ENCODE measurements at regions not wholly inside any gene's neighbourhood (a gene's known extent, or its start where the extent isn't known, plus 50 kb on each side); places are given as distances from the start of the nearest gene placed in this dataset.

DNA sequence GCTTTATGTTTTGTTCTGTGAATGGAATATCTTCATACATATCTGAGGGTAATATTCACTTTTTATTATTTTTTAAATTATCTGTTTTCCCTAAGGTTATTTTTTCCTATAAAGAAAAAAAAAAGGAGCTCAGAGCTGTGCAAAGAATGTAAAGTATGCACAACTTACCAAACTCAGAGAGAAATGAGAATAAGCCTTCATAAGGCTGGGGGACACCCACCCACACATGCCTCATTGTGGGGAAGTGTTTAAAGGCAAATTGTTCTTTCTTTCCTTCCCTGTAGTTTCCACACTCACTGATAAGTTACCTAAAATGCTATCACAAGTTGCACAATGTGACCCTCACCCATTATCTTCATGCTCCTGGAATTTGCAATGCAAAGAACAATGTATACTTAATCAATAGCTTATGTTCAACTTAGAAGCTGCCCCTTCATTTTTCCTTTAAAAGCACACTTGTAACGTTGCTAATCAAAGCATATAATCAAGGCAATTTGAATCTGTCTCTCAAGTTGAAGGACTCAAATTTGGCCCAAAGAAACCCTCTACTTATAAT, 108.1 kb downstream of the GNAT3 start:
- no peak for DNase-seq

DNA sequence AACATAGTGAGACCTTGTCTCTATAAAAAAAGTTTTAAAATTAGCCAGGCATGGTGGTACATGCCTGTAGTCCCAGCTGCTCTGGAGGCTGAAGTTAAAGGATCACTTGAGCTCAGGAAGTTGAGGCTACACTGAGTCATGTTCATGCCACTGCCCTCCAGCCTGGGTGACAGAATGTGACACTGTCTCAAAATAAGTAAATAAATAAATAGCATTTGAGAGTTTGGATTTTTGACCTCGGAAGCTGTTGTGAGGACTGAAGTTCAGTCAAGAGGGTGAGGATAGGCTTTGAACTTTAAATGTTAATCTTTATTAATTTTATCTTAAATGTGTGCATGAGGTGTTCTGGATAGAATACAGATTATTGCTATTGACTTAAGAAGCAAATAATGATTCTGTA, 110.2 kb downstream of the GNAT3 start:
- DNase-seq: no peak

DNA sequence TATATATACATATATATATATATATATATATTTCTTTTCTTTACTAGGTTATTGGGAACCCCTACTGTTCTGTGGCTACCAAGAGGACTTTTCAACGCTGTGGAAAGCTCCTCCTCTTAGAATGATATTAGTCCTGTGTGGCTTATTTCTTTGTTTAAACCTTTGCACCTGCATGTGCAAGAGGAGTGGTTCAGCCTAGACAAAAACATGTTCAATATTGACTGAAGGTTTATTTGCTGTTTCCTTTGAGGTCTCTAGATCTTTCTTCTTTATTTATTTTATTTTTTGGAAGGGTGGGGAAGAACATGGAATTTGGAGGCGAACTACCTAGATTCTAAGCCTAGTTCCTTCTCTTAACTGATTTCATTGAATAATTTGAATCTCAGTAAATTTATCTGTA, 118.1 kb downstream of the GNAT3 start:
- DNase-seq: no peak

DNA sequence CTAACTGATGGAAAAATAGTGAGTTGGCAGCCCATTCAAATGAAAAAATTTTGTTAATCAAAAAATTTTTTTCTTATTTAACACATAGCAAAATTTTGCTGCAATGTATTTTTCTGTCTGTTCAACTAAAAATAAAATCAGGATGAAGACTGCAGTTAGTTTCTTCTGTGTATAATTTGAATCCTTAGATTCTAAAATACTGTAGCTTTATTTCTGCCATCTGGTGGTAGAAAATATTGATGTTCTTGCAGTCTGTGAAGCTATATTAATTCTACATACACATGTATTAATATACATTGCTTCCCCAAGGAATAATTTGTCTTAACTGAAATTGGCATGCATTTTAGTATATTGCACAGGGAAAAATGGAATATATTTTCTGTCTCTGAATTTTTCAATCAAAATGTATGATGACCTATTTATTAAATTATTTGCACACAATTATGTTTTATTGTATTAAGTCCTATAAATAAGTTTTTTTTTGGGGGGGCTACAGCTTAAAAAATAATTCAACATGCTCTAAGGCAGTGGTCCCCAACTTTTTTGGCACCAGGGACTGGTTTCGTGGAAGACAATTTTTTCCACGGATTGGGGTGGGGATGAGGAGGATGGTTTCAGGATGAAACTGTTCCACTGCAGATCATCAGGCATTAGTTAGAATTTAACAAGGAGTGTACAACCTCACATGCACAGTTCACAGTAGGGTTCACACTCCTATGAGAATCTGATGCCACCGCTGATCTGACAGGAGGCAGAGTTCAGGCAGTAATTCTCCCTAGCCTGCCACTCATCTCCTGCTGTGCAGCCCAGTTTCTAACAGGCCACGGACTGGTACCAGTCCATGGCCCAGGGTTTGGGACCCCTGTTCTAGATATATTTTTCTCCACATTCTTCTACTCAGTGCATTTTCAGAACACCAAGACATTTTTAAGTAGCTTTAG, 119.4 kb downstream of the GNAT3 start:
- no peak for DNase-seq

DNA sequence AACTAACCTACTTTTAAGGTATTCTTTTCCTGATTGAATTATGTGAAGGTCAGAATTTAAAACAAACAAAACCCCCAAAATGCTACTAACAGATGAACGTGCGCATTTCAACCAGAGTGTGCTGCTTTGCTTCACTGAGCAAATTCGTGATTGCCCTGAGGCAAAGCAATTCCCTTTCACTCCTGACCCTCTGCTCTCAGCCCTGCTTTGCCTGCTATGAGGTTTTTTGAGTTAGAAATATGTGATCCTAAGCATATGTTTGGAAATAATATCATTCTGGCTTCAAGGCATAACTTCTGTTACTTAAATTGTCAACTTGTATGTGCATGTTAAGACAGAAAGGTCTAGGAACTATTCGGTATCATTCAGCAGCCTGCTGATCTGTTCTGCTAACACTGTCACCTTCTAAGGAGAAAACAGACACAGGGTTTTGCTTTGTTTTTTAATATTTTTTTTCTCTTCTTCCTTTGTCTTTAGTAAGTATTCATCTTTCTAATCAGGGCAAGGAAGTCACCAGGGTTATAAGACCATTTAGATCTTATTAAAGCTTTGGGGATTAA, 124.2 kb downstream of the GNAT3 start:
- DNase-seq: no peak

DNA sequence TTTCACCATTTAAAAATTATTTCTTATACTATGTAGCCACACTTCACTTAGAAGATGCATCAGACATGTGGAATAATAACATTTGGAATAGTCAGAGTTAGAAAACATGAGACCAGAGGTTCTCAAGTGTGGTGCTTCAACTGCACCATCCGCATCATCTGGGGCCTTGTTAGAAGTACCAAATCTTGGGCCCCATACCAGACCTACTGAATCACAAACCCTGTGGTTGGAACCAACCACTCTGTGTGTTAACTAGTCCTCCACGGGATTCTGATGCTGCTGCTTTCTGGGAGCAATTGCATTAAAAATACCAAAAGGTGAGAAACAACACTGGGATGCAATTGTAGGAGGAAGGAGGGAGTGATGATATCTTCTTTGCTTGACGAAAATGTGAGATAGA, 125.2 kb downstream of the GNAT3 start:
- no peak for DNase-seq

DNA sequence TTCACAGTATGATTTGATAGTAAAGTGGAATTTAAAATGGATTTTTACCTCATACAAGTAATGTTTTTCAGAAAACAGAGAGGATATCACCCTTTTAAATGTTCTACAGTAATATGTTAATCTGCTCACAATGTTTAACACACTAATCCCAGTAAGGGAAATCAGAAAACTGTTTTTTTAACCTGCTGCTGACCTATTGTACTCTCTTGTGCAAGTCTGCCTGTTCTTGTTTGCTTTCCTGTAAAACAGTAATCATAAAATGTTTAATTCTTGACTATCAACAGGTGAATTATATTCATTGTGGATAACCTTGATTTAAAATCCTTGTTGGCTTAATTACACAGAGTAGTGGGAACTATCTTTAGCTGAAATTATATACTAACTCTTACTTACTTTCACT, 126.4 kb downstream of the GNAT3 start:
- no peak for DNase-seq

DNA sequence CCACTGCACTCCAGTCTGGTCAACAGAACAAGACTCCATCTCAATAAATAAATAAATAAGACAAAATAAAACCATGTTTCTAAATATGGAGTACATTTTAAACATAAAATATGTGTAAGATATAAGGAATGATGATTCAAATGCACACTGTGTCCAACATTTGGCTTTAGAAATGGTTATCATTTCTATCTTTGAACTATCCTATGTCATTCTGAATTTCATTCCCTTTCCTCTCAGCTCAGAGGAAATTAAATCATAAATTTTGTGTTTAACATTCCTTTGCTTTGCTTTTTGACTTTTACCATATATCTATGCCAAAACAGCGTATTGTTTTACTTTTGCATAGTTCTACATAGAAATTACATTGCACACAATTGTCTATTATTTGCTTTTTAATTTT, 130.9 kb downstream of the GNAT3 start:
- no peak for DNase-seq

DNA sequence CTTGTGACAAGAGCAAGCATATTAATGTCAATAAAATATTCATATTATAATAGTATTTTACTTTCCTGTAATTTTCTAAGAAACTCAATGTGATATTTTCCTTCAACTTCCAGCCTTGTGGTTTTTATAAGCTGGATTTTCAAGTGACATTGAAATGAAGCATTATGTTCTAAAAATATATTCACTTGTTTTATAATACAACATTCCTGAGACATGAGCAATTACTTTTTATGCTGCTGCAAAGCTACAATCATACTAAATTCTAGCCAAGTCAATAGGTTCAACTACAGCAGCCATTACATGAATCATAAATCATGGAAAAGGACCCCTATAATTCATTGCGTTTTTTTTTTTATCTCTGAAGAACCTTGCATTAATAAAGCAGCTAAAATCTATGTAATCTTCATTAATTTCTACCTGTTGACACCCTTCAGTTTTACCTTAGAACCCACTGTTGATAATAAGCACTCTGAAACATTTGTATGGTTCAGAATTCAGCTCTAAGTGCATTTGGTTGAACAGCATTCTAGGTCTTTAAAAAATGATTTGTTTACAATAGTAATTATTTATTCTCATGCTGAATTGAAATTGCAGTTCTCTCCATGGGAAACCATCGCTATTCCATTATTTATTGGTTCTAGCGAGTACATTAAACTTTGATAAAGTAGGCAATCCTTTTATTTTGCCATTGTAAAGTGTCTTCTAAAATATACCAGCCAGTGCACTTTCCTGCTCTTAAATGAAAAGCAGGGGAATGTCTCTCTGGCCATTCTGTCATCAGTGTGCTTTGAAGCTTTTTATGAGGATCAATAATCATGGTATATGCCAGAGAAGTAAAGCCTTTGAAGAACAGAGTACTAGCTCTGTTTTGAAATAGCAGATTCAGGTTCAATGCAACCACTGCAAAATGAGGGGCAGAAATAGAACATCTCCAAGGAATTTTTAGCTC, 132.6 kb downstream of the GNAT3 start:
- no peak for DNase-seq

DNA sequence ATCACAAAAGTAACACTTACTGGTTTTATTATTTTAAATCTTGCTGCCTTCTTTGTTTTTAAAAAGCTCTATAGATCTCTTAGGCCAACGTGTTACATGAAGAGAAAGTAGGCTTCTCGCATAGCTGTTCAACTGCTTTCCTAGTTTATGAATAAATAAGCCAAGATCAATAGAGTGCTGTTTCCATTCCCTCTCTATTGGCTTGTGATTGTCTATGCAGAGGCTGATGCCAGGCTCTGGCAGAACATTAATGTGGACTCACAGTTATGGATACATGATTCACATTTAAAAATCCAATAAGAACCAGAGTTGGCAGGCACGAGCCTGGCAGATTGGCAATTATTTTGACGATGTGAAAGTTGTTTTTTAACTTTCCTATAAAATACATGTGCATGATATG, 137.5 kb downstream of the GNAT3 start:
- DNase-seq: no peak

DNA sequence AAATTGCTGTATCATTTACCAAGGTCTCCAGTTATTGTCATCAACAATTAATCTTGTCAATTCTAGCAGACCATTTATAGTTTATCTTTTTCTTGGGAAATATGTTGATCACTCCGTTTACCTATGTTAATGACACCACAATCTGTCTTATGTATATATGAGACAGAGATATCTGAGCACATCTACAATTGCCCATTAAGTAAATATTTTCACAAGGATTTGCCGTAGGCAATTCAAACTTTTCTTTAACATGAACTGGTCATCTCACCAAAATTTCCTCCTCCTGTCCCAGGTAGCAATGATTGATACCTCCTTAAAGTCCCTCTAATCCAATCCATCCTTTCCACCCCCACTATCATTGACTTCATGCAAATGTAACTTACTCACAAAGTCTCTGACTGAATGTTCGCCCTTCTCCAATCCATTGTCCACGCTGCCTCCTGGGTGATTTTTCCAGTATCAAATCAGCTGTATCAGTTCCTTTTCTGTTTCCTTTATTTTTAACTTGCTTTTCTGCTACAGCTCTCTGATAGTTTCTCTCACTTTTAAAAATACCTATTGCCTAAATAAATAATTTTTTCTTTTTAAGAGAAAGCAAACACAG, 138.3 kb downstream of the GNAT3 start:
- no peak for DNase-seq

DNA sequence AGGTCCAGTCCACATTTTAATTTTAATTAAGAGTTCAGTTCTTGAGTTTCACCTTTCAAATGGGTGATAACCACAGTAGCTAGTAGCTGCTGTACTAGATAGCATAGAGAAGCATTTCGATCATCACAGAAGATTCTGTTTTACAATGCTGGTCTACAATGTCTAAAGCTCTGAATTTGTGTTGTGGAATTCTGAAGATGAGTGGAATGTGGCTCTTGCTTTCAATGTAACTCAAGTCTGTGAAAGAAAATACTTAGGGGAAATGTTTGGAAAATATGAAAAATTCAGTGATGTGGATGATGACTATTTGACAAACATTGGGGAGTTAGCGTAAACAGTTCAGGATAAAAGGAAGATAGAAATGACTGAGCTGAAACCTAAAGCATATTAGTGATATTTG, 139.4 kb downstream of the GNAT3 start:
- DNase-seq: no peak

DNA sequence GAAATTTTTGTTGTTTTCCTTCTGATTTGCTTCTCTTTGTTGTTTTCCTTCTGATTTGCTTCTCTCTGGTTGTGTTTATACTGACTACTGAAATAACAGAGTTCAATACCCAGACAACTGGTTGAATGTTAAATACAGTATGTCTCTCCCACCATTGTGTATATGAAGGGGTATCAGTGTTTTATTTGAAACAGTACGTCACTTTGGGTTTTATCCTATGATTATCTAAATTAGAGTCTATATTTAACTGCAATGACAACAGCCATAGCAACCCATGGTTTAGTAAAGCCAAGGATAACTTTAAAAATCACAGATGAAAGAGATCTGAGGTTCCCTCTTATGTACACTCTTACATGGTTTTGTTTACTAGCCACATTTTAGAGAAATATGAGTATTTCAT, 141.3 kb downstream of the GNAT3 start:
- no peak for DNase-seq

DNA sequence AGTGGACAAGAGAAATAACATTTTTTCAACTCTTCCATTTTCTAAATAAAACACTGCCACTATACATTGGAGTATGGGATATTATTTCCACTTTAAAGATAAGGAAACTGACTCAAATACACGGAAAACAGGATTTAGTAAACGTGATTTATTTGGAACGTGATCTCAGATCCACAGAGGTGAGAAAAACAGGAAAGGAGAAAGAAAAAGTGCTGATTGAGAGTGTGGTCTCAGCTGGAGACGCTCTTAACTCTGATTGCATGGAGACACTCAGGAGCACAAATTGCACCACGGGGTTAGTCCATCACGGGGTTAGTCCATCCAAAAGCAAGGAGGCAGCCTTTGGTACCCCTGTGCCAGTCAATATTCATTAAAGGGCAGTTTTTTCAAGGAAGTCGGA, 142.5 kb downstream of the GNAT3 start:
- DNase-seq: no peak

DNA sequence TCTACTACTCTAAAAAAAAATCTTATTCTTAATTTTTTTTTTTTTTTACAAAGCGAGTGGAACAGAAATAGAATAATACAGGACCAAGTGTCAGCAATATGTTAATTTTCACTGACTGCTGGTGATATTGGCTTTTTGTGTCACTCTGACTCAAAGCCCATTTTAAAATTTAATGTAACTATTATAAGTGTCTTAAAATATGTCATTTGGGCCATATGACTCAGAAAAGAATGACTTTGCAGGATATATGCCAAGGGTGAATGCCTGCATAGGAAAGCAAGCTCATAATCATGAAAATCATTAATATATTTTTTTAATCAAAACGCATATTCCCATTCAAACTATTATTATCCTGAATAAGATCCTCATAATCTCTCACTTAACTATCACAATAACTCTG, 149.2 kb downstream of the GNAT3 start:
- DNase-seq: no peak

DNA sequence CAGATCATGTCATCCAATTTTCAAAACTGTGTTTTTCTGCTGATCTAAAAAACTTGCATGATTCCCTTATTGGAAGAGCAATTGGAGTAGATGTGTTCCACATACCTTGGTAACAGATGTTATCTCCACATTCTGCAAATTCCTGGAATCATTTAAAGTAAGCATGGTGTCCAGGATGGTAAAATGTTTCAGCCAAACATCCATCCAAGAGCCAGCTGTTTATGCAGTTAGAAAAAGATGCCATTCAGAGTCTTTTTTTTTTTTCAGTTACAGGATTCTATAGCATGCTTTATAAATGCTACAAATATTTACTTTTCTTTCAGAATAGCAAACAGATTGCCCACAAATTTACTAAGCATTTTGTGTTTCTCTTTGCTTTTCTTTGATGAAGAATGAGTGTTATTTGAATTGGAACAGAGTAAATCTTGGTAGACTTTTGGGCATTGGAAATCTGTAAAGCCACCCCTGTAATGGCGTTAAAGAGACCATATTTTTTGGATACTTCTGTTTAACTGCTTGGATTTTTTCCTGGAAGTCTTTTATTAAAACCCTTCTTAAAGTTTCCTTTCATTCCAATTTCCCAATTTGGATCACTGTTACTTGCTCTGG, 149.8 kb downstream of the GNAT3 start:
- no peak for DNase-seq

DNA sequence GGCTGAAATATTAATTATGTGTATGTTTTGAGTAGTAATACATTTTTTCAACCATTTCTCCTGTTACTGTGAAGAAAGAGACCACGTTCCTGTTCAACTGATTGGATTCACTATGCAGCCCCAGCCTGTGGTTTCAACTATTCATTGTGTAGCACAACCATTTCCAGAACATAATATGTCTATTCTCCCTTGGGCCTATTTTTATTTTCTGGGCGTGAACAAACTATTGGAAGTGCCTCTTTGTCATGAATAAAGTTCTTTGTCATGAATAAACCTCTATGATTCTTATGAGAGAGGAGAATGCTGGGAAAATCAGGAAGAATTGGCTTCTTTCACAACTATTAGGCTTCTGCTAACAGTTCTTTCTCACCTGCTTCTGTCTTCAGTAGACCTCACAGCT, 152.4 kb downstream of the GNAT3 start:
- DNase-seq: no peak

DNA sequence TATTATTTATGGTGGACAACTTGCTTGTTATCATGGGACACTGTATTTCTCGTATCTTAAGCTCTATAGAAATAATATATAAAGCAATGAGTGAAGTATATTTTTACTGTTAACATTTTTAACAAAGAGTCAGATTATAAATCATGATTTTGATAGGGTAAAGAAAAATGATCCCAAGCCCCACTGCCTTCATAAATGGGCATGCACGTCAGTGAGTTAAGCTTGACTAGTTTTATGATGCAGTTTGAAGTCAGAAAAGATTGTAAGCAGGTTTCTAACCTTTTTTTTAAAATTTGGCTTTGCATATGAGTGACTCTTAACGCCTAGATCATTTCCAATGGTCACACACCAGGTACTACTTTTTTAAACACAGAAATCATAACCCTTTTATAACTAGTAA, 152.8 kb downstream of the GNAT3 start:
- no peak for DNase-seq

DNA sequence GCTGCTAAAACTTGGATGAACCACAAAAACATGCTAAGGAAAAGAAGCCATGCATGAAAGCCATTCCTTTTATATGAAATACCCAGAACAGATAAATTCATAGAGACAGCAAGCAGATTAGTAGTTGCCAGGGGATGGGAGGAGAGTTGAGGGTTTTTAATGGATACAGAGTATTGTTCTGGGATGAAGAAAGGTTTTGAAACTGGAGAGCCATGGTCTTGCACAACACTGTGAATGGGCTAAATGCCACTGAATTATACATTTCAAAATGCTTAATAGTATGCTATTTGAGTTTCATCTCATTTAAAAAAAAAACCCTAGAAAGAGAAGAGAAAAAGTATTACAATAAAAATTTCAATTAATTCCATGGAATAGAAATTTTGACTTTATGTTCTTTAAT, 154.3 kb downstream of the GNAT3 start:
- no peak for DNase-seq

DNA sequence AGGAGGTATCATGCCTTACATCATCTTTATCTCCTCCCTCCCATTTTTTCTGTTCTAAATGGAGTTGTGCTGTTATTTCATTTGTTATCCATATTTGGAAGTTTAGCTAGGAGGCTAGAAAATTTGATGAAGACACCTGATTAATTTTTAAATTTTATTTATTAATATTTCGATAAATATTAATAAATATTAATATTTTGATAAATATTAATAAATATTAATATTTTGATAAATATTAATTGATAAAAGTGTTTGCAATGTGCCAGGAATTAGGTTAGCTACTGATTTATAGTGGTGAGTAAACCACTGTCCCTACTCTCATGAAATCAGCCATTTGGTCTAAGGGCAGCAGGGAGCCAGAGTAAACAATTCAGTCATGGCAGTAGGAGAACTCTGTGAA, 161.4 kb downstream of the GNAT3 start:
- no peak for DNase-seq

DNA sequence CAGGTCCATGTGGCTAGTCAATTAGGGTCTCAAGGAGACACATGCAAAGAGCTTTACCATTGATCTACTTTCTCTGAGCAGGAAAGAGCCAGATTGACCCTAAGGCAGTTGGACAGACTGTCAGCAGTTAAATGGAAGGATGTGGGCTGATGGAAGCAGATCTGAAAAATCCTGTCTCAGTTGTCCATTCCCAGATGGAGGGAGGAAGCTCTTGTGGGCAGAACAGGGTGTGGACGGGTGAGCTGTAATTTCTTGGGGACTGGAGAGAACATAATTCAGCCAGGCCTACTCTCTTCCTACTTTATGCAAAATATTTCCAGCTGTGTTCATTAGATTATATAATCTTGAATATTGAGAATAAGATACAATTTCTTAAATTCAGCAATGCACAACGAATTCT, 163.6 kb downstream of the GNAT3 start:
- DNase-seq: no peak

DNA sequence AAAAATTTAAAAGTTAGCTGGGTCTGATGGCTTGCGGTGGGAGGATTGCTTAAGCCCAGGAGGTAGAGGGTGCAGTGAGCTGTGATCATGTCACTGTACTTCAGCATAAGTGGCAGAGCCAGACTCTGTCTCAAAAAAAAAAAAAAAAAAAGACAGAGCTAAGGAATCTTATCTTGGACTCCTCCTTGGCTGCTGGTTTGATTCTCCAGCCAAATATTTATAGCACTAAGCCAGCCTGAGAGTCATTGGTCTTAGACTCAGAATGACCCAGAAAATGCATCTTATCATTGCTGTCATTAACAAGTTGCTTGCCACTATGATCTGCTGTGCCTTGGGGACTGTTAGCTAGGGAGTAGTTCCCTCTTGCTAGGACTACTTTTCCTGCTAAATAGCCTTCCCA, 164.7 kb downstream of the GNAT3 start:
- no peak for DNase-seq

All from CD4-positive, alpha-beta T cell treated with Interleukin-17A for 1 hour (primary cell).